WTC11 (cell line): ENCODE measurements at regions not wholly inside any gene's neighbourhood (a gene's known extent, or its start where the extent isn't known, plus 50 kb on each side); places are given as distances from the start of the nearest gene placed in this dataset.
A peak's percentile ranks its signal among the peaks of the same experiment; 100 is the strongest.

Experiments used
- ATAC-seq: fragments of 200-7000 bp; cut with Tn5 transposase; 2 replicates; pipeline ENCODE4 v1.10.0; 2021; ENCODE audit warnings: mild to moderate bottlenecking, moderate library complexity
- CTCF ChIA-PET: fragments of 300-600 bp; sonication (Branson Sonifier 250); formaldehyde crosslinking; loops from one replicate; lab custom pipeline; 2021; ENCODE audit warnings: antibody characterized with exemption; lab: Charles Lee
- POLR2A ChIA-PET: fragments of 350-600 bp; sonication (Branson Sonifier 250); formaldehyde crosslinking; loops from one replicate; lab custom pipeline; 2021; ENCODE audit warnings: antibody characterized with exemption; lab: Charles Lee
- DNase-seq: peaks from one replicate; pipeline ENCODE4 v3.0.0; 2021; ENCODE audit warnings: low spot score
- H3K27ac Mint-ChIP-seq: 2 replicates; pipeline ENCODE4 v1.8.0; 2021; ENCODE audit warnings: mixed read lengths
- H3K27me3 Mint-ChIP-seq: 2 replicates; pipeline ENCODE4 v1.8.0; 2021; ENCODE audit warnings: low read depth, mild to moderate bottlenecking, moderate library complexity, mixed read lengths
- H3K36me3 Mint-ChIP-seq: 2 replicates; pipeline ENCODE4 v1.8.0; 2021; ENCODE audit warnings: mixed read lengths
- H3K4me1 Mint-ChIP-seq: 2 replicates; pipeline ENCODE4 v1.8.0; 2022; ENCODE audit warnings: mixed read lengths
- H3K4me3 Mint-ChIP-seq: 2 replicates; pipeline ENCODE4 v1.8.0; 2021; ENCODE audit warnings: mild to moderate bottlenecking, moderate library complexity, mixed read lengths
- H3K9me3 Mint-ChIP-seq: 2 replicates; pipeline ENCODE4 v1.8.0; 2021; ENCODE audit warnings: mixed read lengths
- EMX1 ChIP-seq: fragments of 250-450 bp; sonication (Bioruptor Pico); IDR thresholded peaks from 2 replicates; pipeline ENCODE4 v1.8.0; 2021; ENCODE audit warnings: mild to moderate bottlenecking
- ERG ChIP-seq: fragments of 250-450 bp; sonication (Bioruptor Pico); IDR thresholded peaks from 2 replicates; pipeline ENCODE4 v1.8.0; 2021; ENCODE audit warnings: mild to moderate bottlenecking
- ESRRA ChIP-seq: sonication (generic); formaldehyde crosslinking; IDR thresholded peaks from 2 replicates; pipeline ENCODE4 v1.8.1; 2022; ENCODE audit warnings: mild to moderate bottlenecking, missing genetic modification reagents, borderline replicate concordance
- FOXP1 ChIP-seq: sonication (generic); formaldehyde crosslinking; IDR thresholded peaks from 2 replicates; pipeline ENCODE4 v1.8.0; 2022; ENCODE audit warnings: missing genetic modification reagents, mild to moderate bottlenecking, moderate library complexity, borderline replicate concordance
- GABPB1 ChIP-seq: sonication (generic); formaldehyde crosslinking; IDR thresholded peaks from 2 replicates; pipeline ENCODE4 v1.8.1; 2023; ENCODE audit warnings: mild to moderate bottlenecking, missing genetic modification reagents
- HMGXB4 ChIP-seq: sonication (generic); formaldehyde crosslinking; IDR thresholded peaks from 2 replicates; pipeline ENCODE4 v1.8.1; 2023; ENCODE audit warnings: mild to moderate bottlenecking, moderate library complexity, missing genetic modification reagents
- IRF2 ChIP-seq: sonication (generic); formaldehyde crosslinking; IDR thresholded peaks from 2 replicates; pipeline ENCODE4 v1.8.0; 2022; ENCODE audit warnings: low read depth, missing genetic modification reagents, borderline replicate concordance
- JAZF1 ChIP-seq: fragments of 250-450 bp; sonication (Bioruptor Pico); IDR thresholded peaks from 2 replicates; pipeline ENCODE4 v1.9.0; 2021; ENCODE audit warnings: moderate library complexity, mild to moderate bottlenecking, inconsistent platforms
- NR2C2 ChIP-seq: sonication (generic); formaldehyde crosslinking; IDR thresholded peaks from 2 replicates; pipeline ENCODE4 v1.8.0; 2022; ENCODE audit warnings: mild to moderate bottlenecking, missing genetic modification reagents
- OVOL2 ChIP-seq: fragments of 250-450 bp; sonication (Bioruptor Pico); IDR thresholded peaks from 2 replicates; pipeline ENCODE4 v1.9.0; 2021; ENCODE audit warnings: mild to moderate bottlenecking, borderline replicate concordance
- RORB ChIP-seq: fragments of 250-450 bp; sonication (Bioruptor Pico); IDR thresholded peaks from 2 replicates; pipeline ENCODE4 v1.9.0; 2021; ENCODE audit warnings: mild to moderate bottlenecking
- TP53 ChIP-seq: sonication (generic); formaldehyde crosslinking; IDR thresholded peaks from 2 replicates; pipeline ENCODE4 v1.8.1; 2023; ENCODE audit warnings: mild to moderate bottlenecking, missing genetic modification reagents
- ZBTB43 ChIP-seq: sonication (generic); formaldehyde crosslinking; IDR thresholded peaks from 2 replicates; pipeline ENCODE4 v1.8.1; 2023; ENCODE audit warnings: mild to moderate bottlenecking, missing genetic modification reagents
- ZMAT4 ChIP-seq: fragments of 250-450 bp; sonication (Bioruptor Pico); IDR thresholded peaks from 2 replicates; pipeline ENCODE4 v1.9.0; 2021; ENCODE audit warnings: mild to moderate bottlenecking
- ZNF263 ChIP-seq: sonication (generic); formaldehyde crosslinking; IDR thresholded peaks from 2 replicates; pipeline ENCODE4 v1.8.1; 2022; ENCODE audit warnings: low read depth, mild to moderate bottlenecking, moderate library complexity, missing genetic modification reagents
- ZNF423 ChIP-seq: fragments of 250-450 bp; sonication (Bioruptor Pico); IDR thresholded peaks from 2 replicates; pipeline ENCODE4 v2.1.2; 2022; ENCODE audit warnings: mild to moderate bottlenecking, moderate library complexity
- ZNF671 ChIP-seq: fragments of 250-450 bp; sonication (Bioruptor Pico); IDR thresholded peaks from 2 replicates; pipeline ENCODE4 v1.8.0; 2021; ENCODE audit warnings: mild to moderate bottlenecking
- ZSCAN18 ChIP-seq: fragments of 250-450 bp; sonication (Bioruptor Pico); IDR thresholded peaks from 2 replicates; pipeline ENCODE4 v2.1.2; 2022; ENCODE audit warnings: mild to moderate bottlenecking, moderate library complexity
- TF ChIP-seq, protein P1 (sequence below): fragments of 250-450 bp; sonication (Bioruptor Pico); conservative IDR thresholded peaks from 2 replicates; pipeline ENCODE4 v1.9.0; 2021; ENCODE audit warnings: mild to moderate bottlenecking
- TF ChIP-seq, protein P2 (sequence below): sonication (generic); formaldehyde crosslinking; IDR thresholded peaks from 2 replicates; pipeline ENCODE4 v1.8.1; 2022; ENCODE audit warnings: low read depth, mild to moderate bottlenecking, moderate library complexity, missing genetic modification reagents, borderline replicate concordance

GRCh38 chr2:228507870-228508269 lies 326.4 kb upstream of the SPHKAP start (continued):
- no peak for TF ChIP-seq ZNF671
- TF ChIP-seq, all 79 proteins: peak for 4

DNA sequence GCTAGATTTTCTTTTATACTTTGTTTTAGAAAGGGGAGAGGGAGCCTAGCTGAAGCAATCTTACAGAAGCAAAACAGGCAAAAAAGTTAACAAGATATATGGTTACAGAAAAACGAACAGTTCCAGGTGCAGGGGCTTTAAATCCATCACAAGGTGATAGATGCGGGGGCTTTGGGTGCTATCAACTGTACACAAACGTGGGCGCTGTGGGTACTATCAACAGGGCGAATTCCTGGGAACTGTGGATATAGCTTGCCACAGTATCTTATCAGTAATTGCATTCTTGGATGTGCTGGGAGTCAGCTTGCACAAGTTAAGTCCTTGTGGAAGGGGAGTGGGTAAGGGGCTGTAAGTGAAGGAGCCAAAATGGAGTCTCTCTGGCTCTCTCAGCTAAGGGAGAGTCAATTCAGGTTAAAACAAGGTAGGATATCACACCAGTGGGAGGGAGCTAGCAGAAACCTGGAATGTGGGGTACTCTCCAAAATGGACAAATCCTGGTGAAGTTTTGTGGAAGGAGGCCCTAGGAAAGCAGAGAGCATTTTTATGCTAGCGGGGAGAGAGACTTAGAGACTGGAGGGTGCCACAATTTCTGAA lies 325.8 kb upstream of the SPHKAP start:
- DNase-seq (no peak), ATAC-seq (peak; percentile 46)
- peaks cover 76% of the 10 kb centered on the region for H3K4me1 Mint-ChIP-seq
- peak overlapping the region; percentile 94 for H3K27ac Mint-ChIP-seq
- H3K36me3 Mint-ChIP-seq = 0 out of 2 replicates have a peak, but pooled peaks cover 6% of the 10 kb centered on the region
- CTCF ChIA-PET = no interaction called here
- H3K27me3 Mint-ChIP-seq = no peaks in the 10 kb centered on the region
- TF ChIP-seq, protein P1, sequence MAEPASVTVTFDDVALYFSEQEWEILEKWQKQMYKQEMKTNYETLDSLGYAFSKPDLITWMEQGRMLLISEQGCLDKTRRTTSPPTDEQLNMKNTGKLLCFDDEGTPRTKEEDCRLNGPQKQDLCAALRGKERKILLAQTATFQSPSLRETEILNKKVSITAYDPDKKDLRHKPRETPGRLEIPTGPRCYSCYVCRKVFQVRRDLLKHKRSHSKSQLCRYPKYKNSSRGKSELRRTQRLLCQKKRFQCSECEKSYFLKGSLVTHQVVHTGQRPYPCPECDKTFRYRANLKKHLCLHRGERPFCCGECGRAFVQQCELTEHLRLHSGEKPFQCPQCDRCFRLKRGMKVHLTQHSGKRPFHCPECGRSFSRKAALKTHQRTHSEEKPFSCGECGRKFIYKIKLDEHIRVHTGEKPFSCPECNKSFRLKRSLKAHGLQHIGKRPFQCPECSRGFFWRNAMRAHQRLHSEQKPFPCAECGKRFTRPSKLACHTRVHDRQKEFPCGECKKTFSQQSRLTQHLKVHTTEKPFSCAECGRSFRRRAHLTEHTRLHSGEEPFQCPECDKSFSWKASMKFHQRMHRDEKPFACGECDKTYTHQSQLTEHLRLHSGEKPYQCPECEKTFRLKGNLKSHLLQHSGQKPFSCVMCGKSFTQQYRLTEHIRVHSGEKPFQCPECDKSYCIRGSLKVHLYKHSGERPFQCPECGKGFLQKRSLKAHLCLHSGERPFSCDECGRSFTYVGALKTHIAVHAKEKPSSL (CRISPR knock-in tag) = peak; percentile 56; the same call in 1 of the 2 replicates
- TF ChIP-seq ZNF423 (CRISPR knock-in tag) (peak; percentile 26; the same call in 1 of the 2 replicates), ZSCAN18 (CRISPR knock-in tag) (peak; percentile 94), ZMAT4 (CRISPR knock-in tag) (no peak)
- no peaks in the 10 kb centered on the region; the same call in 1 of the 2 replicates for H3K9me3 Mint-ChIP-seq
- POLR2A ChIA-PET = interaction anchor here (0.5 kb wide), 1 partner anchor 156 kb away, joined by 3 read pairs; no protein-coding TSS in a partner anchor
- no peak overlapping the region for H3K4me3 Mint-ChIP-seq

DNA sequence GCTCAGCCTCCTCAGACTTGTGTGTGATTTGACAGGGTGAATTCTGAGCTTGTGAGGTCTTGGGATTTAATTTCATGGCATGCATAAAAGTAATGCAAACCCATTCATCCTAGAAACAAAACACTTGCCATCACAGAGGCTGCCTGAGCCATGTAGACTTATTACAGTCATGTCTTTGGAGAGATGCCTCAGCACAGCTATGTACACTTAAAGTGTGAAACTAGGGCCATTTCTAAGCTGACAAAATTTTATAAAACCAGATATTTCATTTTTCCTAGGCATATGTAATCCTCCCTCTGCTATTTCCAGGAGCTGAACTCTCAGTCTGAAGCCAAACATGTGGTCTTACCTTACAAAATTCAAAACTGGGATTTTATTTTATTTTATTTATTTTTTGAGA lies 322.2 kb upstream of the SPHKAP start:
- no peaks in the 10 kb centered on the region for H3K36me3 Mint-ChIP-seq
- no peaks in the 10 kb centered on the region; the same call in 1 of the 2 replicates for H3K27me3 Mint-ChIP-seq
- CTCF ChIA-PET = interaction anchor here (0.6 kb wide), 1 partner anchor 927 kb away, joined by 3 read pairs; no protein-coding TSS in a partner anchor
- H3K9me3 Mint-ChIP-seq = peaks cover 9% of the 10 kb centered on the region; the same call in 1 of the 2 replicates
- no peak for ATAC-seq
- no peak overlapping the region for H3K4me3 Mint-ChIP-seq
- TF ChIP-seq ZBTB43 (no peak), ERG (CRISPR knock-in tag) (no peak), ZNF263 (no peak)
- TF ChIP-seq, protein P2, sequence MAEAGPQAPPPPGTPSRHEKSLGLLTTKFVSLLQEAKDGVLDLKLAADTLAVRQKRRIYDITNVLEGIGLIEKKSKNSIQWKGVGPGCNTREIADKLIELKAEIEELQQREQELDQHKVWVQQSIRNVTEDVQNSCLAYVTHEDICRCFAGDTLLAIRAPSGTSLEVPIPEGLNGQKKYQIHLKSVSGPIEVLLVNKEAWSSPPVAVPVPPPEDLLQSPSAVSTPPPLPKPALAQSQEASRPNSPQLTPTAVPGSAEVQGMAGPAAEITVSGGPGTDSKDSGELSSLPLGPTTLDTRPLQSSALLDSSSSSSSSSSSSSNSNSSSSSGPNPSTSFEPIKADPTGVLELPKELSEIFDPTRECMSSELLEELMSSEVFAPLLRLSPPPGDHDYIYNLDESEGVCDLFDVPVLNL (CRISPR knock-in tag) = no peak
- H3K27ac Mint-ChIP-seq = no peak overlapping the region
- peaks cover 59% of the 10 kb centered on the region for H3K4me1 Mint-ChIP-seq
- DNase-seq = no peak
- POLR2A ChIA-PET = no interaction called here

DNA sequence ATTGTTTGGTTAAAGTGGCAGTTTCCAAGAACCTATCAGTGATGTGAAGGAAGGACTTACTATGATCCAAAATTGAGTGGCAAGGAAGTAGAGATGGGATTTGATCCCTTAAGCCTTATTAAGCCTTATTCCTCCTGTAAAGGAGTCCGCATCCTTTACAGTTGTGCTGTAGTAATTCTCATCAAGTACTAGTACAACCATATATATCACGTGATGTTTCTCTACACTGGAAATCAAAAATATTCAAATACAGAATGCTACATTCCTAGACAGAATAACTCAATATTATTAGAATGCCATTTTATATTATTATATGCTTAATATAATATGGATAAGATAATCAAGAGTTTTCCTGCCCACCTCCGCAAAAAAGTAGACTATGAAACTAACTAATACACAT lies 312.4 kb upstream of the SPHKAP start:
- DNase-seq (no peak), ATAC-seq (no peak)
- CTCF ChIA-PET = no interaction called here
- no peak overlapping the region for H3K27ac Mint-ChIP-seq
- POLR2A ChIA-PET = no interaction called here
- H3K4me3 Mint-ChIP-seq = no peak overlapping the region
- no peaks in the 10 kb centered on the region for H3K4me1 Mint-ChIP-seq
- peaks cover 10% of the 10 kb centered on the region for H3K9me3 Mint-ChIP-seq
- H3K27me3 Mint-ChIP-seq = no peaks in the 10 kb centered on the region
- no peaks in the 10 kb centered on the region for H3K36me3 Mint-ChIP-seq
- TF ChIP-seq ESRRA (CRISPR knock-in tag) (no peak), FOXP1 (CRISPR knock-in tag) (no peak), HMGXB4 (no peak), IRF2 (CRISPR knock-in tag) (no peak), TP53 (CRISPR knock-in tag) (no peak), EMX1 (CRISPR knock-in tag) (no peak), ZNF423 (CRISPR knock-in tag) (no peak), RORB (CRISPR knock-in tag) (no peak), JAZF1 (no peak), NR2C2 (no peak), OVOL2 (no peak), GABPB1 (CRISPR knock-in tag) (no peak)
